ENCODE measurements at regions not wholly inside any gene's neighbourhood (a gene's known extent, or its start where the extent isn't known, plus 50 kb on each side); places are given as distances from the start of the nearest gene placed in this dataset.

- Histone ChIP-seq H3K79me2 (ENCODE audit: insufficient read depth, low read depth, low read length) (no peaks in the 10 kb centered on the region), H3K4me3 (ENCODE audit: low read depth, low read length, poor library complexity, severe bottlenecking) (no peak overlapping the region), H4K20me1 (ENCODE audit: insufficient read depth, low read length) (no peaks in the 10 kb centered on the region), H3K9me2 (ENCODE audit: insufficient read depth, low read length) (no peaks in the 10 kb centered on the region), H2AFZ (ENCODE audit: low read length) (no peak overlapping the region), H3K4me1 (ENCODE audit: insufficient read depth, low read length, poor library complexity, severe bottlenecking) (no peaks in the 10 kb centered on the region), H3K36me3 (ENCODE audit: insufficient read depth, low read length) (no peaks in the 10 kb centered on the region), H3K27ac (ENCODE audit: low read depth, low read length, poor library complexity, severe bottlenecking) (no peak overlapping the region), H3K9me3 (ENCODE audit: low read length) (no peaks in the 10 kb centered on the region), H3K4me2 (ENCODE audit: low read length) (no peak overlapping the region)
- TF ChIP-seq EZH2phosphoT487 (IDR thresholded peaks at IDR 0.05; ENCODE audit: borderline replicate concordance, low read depth, low read length) (no peak), CTCF (conservative IDR thresholded peaks at IDR 0.05; ENCODE audit: low read length) (no peak)
- POLR2A ChIA-PET: no interaction called here
- CTCF ChIA-PET (ENCODE audit: unreplicated experiment): no interaction called here
- BruUV-seq (replicated peaks): no TSS peak
- intact Hi-C loops (cut with micrococcal nuclease; ENCODE audit: unreplicated experiment): no loop called here
- no peak for DNase-seq (ENCODE audit: low spot score)
Measured at GRCh38 chr15:48010316-48010715, 110.5 kb upstream of the SLC24A5 start.

- no peak overlapping the region for H3K27ac ChIP-seq (ENCODE audit: low read depth, low read length, poor library complexity, severe bottlenecking)
- BruUV-seq (replicated peaks): no TSS peak
- no peaks in the 10 kb centered on the region for H3K36me3 ChIP-seq (ENCODE audit: insufficient read depth, low read length)
- H2AFZ ChIP-seq (ENCODE audit: low read length): no peak overlapping the region
- H4K20me1 ChIP-seq (ENCODE audit: insufficient read depth, low read length): no peaks in the 10 kb centered on the region
- H3K4me1 ChIP-seq (ENCODE audit: insufficient read depth, low read length, poor library complexity, severe bottlenecking): no peaks in the 10 kb centered on the region
- H3K9me2 ChIP-seq (ENCODE audit: insufficient read depth, low read length): no peaks in the 10 kb centered on the region
- intact Hi-C loops (cut with micrococcal nuclease; ENCODE audit: unreplicated experiment): no loop called here
- TF ChIP-seq EZH2phosphoT487 (IDR thresholded peaks at IDR 0.05; ENCODE audit: borderline replicate concordance, low read depth, low read length): no peak
- no peaks in the 10 kb centered on the region for H3K9me3 ChIP-seq (ENCODE audit: low read length)
- no peak for DNase-seq (ENCODE audit: low spot score)
- H3K4me3 ChIP-seq (ENCODE audit: low read depth, low read length, poor library complexity, severe bottlenecking): no peak overlapping the region
- POLR2A ChIA-PET: no interaction called here
- CTCF ChIA-PET (ENCODE audit: unreplicated experiment): no interaction called here
- no peaks in the 10 kb centered on the region for H3K79me2 ChIP-seq (ENCODE audit: insufficient read depth, low read depth, low read length)
- H3K4me2 ChIP-seq (ENCODE audit: low read length): no peak overlapping the region
Measured at GRCh38 chr15:48012191-48012590, 108.6 kb upstream of the SLC24A5 start.

- H3K79me2 ChIP-seq (ENCODE audit: insufficient read depth, low read depth, low read length): no peaks in the 10 kb centered on the region
- H3K4me2 ChIP-seq (ENCODE audit: low read length): no peak overlapping the region
- H3K9me2 ChIP-seq (ENCODE audit: insufficient read depth, low read length): no peaks in the 10 kb centered on the region
- no peaks in the 10 kb centered on the region for H3K4me1 ChIP-seq (ENCODE audit: insufficient read depth, low read length, poor library complexity, severe bottlenecking)
- ChIA-PET POLR2A (no interaction called here), CTCF (ENCODE audit: unreplicated experiment) (no interaction called here)
- H3K36me3 ChIP-seq (ENCODE audit: insufficient read depth, low read length): no peaks in the 10 kb centered on the region
- TF ChIP-seq CTCF (conservative IDR thresholded peaks at IDR 0.05; ENCODE audit: low read length) (no peak), EZH2phosphoT487 (IDR thresholded peaks at IDR 0.05; ENCODE audit: borderline replicate concordance, low read depth, low read length) (no peak)
- DNase-seq (ENCODE audit: low spot score): no peak
- no peaks in the 10 kb centered on the region for H3K9me3 ChIP-seq (ENCODE audit: low read length)
- H2AFZ ChIP-seq (ENCODE audit: low read length): no peak overlapping the region
- H3K27ac ChIP-seq (ENCODE audit: low read depth, low read length, poor library complexity, severe bottlenecking): no peak overlapping the region
- H3K4me3 ChIP-seq (ENCODE audit: low read depth, low read length, poor library complexity, severe bottlenecking): no peak overlapping the region
- no TSS peak for BruUV-seq (replicated peaks)
- intact Hi-C loops (cut with micrococcal nuclease; ENCODE audit: unreplicated experiment): no loop called here
- H4K20me1 ChIP-seq (ENCODE audit: insufficient read depth, low read length): no peaks in the 10 kb centered on the region
Measured at GRCh38 chr15:48016865-48017264, 103.9 kb upstream of the SLC24A5 start.

Measured in OCI-LY7 (cell line).